Right renal pelvis (tissue), 4 donors: ENCODE measurements at regions not wholly inside any gene's neighbourhood (a gene's known extent, or its start where the extent isn't known, plus 50 kb on each side); places are given as distances from the start of the nearest gene placed in this dataset.

Experiments used
- DNase-seq, 4 donors: peaks; one replicate each; pipeline ENCODE4 v3.0.0-alpha.2; 2013; ENCODE audit warnings: low read depth in 4 of 4, low spot score in 3 of 4, missing footprints in 1 of 4

DNA sequence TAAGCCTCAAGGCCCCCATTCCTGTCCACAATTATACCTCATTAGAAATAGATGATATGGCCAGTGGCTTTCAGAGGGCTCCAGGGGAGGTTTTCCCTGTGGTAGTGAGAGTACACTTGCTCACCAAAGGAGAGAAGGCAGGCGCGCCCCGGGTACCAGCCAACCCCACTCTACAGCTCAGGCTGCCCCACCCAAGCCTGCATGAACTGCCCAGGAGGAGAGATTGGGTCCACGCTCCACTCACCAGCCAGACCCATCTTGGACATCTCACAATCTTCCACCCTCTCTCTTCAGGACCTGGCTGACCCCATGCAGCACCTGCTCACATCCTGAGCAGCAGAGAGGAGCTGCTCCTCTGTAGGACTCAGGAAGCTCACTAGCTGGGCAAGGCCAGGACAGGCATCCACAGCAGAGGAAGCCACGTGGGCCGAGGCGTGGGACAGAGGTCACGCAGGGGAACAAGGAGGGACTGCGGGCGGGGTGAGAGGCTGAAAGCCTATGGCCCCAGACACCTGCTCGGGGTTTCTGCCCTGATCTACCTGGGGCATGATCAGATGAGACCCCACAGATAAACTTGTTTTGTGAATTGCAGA lies 53.9 kb upstream of the GLI2 start:
- DNase-seq: no peak

DNA sequence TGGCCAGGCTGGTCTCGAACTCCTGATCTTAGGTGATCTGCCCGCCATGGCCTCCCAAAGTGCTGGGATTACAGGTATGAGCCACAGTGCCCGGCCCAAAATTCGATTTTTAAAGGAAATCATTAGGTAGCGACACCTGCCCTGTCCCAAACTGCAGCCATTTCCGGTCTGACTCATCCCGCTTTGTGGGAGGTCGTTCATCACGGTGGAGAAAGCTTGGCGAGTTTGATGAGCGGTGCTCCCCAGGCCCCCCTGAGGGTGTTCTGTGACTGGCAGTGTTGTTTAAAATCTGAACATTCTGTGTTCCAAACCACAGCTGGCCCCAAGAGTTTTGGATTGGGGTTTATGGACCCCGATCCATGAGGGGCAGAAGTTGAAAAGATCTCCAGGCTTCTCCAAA lies 53.0 kb upstream of the GLI2 start:
- no peak for DNase-seq

DNA sequence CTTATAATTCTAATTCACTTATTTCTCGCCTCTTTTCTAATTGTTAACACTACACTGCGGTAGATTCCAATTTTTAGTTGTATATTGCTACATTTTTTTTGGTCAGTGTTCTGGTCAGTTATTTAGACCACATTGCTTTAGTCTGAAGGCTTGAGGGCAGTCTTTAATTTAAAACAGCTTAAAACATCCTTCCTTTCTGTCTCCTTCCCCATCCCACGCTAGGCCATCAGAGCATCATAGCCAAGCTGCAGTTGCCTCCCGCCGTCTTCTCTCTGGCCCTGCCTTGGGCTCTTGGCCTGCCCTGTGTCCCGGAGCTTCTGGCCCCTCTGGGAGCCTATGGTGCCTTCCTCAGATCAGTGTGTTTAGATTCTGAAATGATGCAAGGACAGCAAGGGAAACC lies 52.6 kb upstream of the GLI2 start:
- DNase-seq: no peak

DNA sequence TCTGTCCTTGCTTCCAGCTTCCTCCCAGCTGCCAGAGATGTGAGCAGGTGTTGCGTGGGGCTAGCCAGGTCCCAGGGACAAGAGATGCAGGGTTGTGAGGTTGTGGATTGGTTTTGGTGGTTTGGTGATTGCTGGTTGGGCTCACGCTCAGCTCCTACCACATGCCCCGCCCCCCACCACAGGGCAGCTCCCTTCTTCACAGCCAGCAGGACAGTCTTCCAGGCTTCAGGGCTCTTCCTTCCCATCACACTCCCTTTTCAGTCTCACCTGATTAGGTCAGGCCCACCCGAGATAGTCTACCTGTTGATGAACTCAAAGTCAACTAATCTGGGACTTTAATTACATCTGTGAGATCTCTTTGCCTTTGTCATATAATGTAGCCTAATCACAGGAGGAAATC lies 52.0 kb upstream of the GLI2 start:
- DNase-seq: no peak

DNA sequence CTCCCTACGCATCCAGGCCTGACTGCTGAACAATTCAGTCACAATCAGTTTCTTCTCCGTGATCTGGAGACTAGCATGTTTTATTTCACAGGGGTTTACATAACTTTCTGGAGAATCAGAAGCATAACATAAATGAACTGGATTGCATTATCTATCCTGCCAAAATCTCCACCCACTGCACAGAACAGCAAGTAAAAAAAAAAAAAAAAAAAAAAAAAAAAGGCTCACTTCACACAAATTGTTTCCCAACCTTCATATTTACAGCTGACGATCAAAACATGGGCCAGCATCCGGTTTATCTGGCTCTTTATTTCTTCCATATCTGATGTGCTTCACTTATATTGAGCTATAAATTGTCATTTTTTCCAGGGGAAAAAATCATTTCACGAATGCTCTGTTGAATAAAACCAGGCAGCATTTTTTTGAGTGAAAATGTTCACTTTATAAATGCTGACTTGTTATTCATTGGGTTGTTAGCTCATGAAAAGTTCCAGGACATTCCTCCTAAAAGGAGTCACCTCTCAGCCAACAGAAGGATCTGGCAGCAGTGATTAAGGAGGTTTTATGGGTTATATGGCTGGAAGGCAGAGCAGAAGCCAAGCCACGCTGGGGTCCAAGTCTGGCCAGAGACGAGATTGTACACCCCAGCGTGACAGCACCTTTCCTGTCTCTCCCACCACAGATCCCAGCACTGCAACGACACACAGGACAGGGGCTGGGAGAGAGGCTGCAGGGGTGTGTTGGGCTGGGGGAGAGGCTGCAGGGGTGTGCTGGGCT lies 51.2 kb upstream of the GLI2 start:
- DNase-seq: no peak

DNA sequence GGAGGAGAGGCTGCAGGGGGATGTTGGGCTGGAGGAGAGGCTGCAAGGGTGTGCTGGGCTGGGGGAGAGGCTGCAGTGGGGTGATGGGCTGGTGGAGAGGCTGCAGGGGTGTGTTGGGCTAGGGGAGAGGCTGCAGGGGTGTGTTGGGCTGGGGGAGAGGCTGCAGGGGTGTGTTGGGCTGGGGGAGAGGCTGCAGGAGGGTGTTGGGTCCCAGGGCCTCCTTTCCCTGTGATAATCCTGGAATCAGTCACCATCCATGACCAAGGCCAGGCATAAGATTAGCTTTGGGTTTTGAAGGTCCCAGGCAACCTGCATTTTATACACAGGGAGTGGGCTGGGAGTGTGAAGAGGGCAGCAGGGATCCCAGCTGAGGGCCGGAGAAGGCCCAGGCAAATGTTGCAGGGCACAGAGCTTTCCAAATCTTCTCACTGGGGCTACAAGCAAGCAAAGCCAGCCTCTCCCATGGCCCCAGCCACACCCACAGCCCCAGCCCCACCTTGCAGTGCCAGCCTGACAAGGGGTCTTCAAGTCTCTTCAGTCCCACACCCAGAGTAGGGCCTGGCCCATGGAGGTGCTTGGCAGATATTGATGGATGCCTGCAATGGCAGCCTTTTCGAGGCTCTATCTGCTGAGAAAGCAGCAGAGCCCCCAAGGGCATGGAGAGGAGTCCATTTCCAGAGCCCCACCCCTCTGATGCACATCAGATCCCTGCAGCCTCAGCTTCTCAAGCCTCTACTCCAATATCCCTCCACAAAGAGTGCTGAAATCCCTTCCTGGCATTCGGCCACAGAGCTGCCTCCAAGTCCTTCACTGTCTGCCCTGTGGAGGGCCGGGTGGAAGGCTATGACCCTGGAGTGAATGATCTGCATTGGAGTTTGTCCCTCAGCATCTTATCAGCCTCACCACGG lies 50.3 kb upstream of the GLI2 start:
- no peak for DNase-seq
